ENCODE measurements at regions not wholly inside any gene's neighbourhood (a gene's known extent, or its start where the extent isn't known, plus 50 kb on each side); places are given as distances from the start of the nearest gene placed in this dataset.

- TF ChIP-seq CTCF (IDR thresholded peaks at IDR 0.05): no peak
- no peak for TF ChIP-seq POLR2A (IDR thresholded peaks at IDR 0.05; ENCODE audit: low read depth)
- TF ChIP-seq POLR2AphosphoS5 (IDR thresholded peaks at IDR 0.05): no peak
These were observed 185.6 kb upstream of the ADAMTS9 start for GRCh38 chr3:64873400-64873799.
